Mesodermal cell (in vitro differentiated cells): ENCODE measurements at regions not wholly inside any gene's neighbourhood (a gene's known extent, or its start where the extent isn't known, plus 50 kb on each side); places are given as distances from the start of the nearest gene placed in this dataset.

Experiments used
- H3K27ac ChIP-seq: 2 replicates; pipeline ENCODE4 v1.7.0; 2013; ENCODE audit warnings: mild to moderate bottlenecking, low read depth, low read length, moderate library complexity; ENCODE audit not compliant: severe bottlenecking
- H3K36me3 ChIP-seq: 2 replicates; pipeline ENCODE4 v1.7.1; 2013; ENCODE audit warnings: mild to moderate bottlenecking, low read length, moderate library complexity; ENCODE audit not compliant: control insufficient read depth, insufficient read depth
- H3K4me1 ChIP-seq: one replicate; pipeline ENCODE4 v1.7.1; 2013; ENCODE audit warnings: mild to moderate bottlenecking, low read length; ENCODE audit not compliant: insufficient read depth, control insufficient read depth, poor library complexity, severe bottlenecking
- H3K4me3 ChIP-seq: 2 replicates; pipeline ENCODE4 v1.7.0; 2013; ENCODE audit warnings: low read length, control low read depth, mild to moderate bottlenecking; ENCODE audit not compliant: insufficient read depth, poor library complexity, severe bottlenecking; ENCODE audit errors: extremely low read depth
- H3K9me3 ChIP-seq: 2 replicates; pipeline ENCODE4 v1.7.1; 2013; ENCODE audit warnings: mild to moderate bottlenecking, low read length, moderate library complexity; ENCODE audit not compliant: control insufficient read depth
- WGBS, 2 experiments: methylation state at CpG; one replicate each; pipeline ENCODE4 v1.1.5; 2013; ENCODE audit warnings: missing lambda C conversion rate in 2 of 2; ENCODE audit not compliant: insufficient coverage in 2 of 2; 5-methylcytosine and 5-hydroxymethylcytosine counted together

DNA sequence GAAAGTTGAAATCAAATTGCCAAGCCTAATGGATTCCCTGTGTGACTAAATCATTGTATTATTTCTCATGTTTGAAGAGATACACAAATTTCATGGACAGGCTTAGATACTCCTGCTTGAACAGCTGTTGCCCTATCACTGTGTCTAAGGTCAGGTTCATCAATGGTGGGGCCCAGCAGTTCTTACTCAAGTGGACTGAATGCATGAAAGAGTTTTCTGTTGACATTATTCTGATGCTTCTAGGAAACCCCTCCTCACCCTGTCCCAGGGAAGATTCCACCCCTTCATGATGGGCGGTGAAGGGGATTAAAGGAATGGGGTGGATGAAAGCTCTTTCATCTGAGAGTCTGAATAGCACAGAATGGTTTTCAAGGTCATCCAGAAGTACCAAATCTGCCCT is 148.8 kb downstream of the INO80D start:
- Histone ChIP-seq H3K36me3 (no peaks in the 10 kb centered on the region), H3K9me3 (no peaks in the 10 kb centered on the region), H3K4me1 (peaks cover 7% of the 10 kb centered on the region), H3K4me3 (no peak overlapping the region), H3K27ac (no peak overlapping the region)
- no CpG with 5 or more reads among the region's 1 CpG for WGBS, 2 experiments

- Histone ChIP-seq H3K9me3 (no peaks in the 10 kb centered on the region), H3K4me3 (no peak overlapping the region), H3K4me1 (peaks cover 7% of the 10 kb centered on the region), H3K36me3 (no peaks in the 10 kb centered on the region), H3K27ac (no peak overlapping the region)
- 87 to 89% methylated on average over 6 to 7 of the region's 10 CpGs for WGBS, 2 experiments
Measured at GRCh38 chr2:205936446-205936845, 149.5 kb downstream of the INO80D start.

- no peak overlapping the region for H3K27ac ChIP-seq
- no CpG with 5 or more reads among the region's 1 CpG for WGBS, 2 experiments
Measured at GRCh38 chr2:205934443-205934842, 151.5 kb downstream of the INO80D start.

GRCh38 chr2:205932861-205933260 is 153.1 kb downstream of the INO80D start:
- H3K36me3 ChIP-seq: no peaks in the 10 kb centered on the region
- peaks cover 27% of the 10 kb centered on the region for H3K4me1 ChIP-seq
- H3K27ac ChIP-seq: no peak overlapping the region
- H3K9me3 ChIP-seq: no peaks in the 10 kb centered on the region
- no peak overlapping the region for H3K4me3 ChIP-seq
- 83 to 100% methylated on average over 1 of the region's 2 CpGs for WGBS, 2 experiments

More at GRCh38 chr2:205934443-205934842, 151.5 kb downstream of the INO80D start:
- Histone ChIP-seq H3K9me3 (no peaks in the 10 kb centered on the region), H3K4me1 (peaks cover 26% of the 10 kb centered on the region), H3K36me3 (no peaks in the 10 kb centered on the region), H3K4me3 (no peak overlapping the region)

GRCh38 chr2:205931388-205931787 is 154.6 kb downstream of the INO80D start:
- no peaks in the 10 kb centered on the region for H3K36me3 ChIP-seq
- WGBS, 2 experiments: 100% methylated on average over 1 to 2 of the region's 3 CpGs
- no peaks in the 10 kb centered on the region for H3K9me3 ChIP-seq
- no peak overlapping the region for H3K4me3 ChIP-seq
- no peak overlapping the region for H3K27ac ChIP-seq
- peaks cover 27% of the 10 kb centered on the region for H3K4me1 ChIP-seq

- 36 to 44% methylated on average over 1 to 4 of the region's 4 CpGs for WGBS, 2 experiments
- Histone ChIP-seq H3K4me3 (no peak overlapping the region), H3K27ac (peak overlapping the region; percentile 46), H3K4me1 (peaks cover 27% of the 10 kb centered on the region), H3K9me3 (no peaks in the 10 kb centered on the region), H3K36me3 (no peaks in the 10 kb centered on the region)
Measured at GRCh38 chr2:205930209-205930608, 155.8 kb downstream of the INO80D start.

DNA sequence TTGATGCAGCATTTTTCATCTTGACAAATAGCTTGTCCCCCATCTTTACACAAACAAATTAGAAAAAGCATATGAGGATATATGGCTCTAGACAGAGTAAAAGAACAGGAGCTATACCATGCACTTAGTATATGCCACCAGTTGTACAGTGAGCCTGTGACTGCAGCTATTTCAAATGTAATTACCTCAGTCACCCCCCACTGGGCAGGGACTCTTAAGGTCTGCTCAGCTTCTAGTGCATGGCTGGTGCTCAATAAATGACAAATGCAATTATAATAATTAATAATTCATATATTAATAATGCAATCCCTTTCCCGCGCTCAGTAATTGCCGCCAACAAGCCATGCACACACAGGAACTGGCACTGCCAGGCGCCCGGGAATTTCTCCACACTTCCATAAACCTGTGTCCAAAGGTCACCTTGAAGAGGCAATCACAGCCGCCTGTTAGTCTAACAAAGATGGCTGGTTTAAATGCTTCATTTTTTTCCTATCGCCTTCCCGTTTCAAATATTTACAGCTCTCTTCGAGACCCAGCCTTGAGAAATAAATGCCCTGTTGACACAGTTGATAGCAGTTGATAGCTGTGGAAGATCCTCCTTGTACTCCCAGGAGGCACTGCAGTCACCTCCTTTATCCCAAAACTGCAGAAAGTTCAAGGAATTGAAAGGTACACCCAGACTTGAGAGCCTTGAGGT is 156.6 kb downstream of the INO80D start:
- Histone ChIP-seq H3K4me3 (no peak overlapping the region), H3K36me3 (no peaks in the 10 kb centered on the region), H3K9me3 (no peaks in the 10 kb centered on the region), H3K27ac (no peak overlapping the region), H3K4me1 (peaks cover 27% of the 10 kb centered on the region)
- 93 to 95% methylated on average over 3 to 6 of the region's 9 CpGs for WGBS, 2 experiments

DNA sequence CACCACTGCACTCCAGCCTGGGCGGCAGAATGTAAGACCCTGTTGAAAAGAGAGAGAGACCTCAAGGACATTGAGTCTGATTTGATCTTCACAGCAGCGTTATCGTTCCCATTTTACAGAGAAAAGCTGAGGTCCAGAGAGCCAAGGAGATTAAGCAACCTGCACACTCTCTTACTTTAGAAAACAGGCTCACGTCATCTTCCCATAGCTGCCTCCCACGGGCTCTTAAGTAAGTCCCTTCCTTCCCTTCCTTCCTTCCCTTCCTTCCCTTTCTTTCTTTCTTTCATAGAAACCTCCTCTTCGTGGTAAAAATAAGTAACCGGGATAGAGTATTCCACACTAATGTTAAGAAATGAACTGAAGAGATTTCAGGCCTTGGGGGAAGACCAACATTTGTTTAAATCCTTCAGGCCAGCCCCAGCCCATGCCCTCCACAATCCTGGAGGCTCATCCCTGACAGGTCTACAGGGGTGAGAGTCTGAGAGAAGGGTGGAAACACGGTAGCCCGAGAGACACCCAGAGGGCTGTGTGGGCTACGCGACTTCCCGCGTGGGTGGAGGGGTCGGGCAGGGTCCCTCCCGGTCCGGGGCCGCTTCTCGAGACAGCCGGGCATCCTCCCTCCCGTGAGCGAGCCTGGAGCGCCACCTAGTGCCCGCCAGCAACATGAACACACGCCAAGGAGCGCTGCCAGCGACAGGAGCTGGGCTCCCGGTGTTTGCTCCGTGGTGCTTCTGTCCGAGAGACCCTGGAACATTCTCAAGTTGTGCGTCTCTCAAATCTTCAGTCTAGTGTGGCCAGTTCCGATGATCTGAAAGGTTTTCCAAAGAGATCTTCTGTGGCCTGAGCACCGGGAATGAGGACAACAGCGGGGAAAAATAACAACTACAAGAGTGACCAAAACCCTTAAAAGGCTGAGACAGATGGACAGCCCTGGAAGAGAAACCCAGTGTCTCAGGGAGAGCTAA is 160.3 kb downstream of the INO80D start:
- 16 to 18% methylated on average over 22 to 30 of the region's 33 CpGs for WGBS, 2 experiments
- no peaks in the 10 kb centered on the region for H3K36me3 ChIP-seq
- peaks cover 14% of the 10 kb centered on the region for H3K4me1 ChIP-seq
- no peaks in the 10 kb centered on the region for H3K9me3 ChIP-seq
- H3K27ac ChIP-seq: no peak overlapping the region
- H3K4me3 ChIP-seq: no peak overlapping the region

- H3K4me3 ChIP-seq: no peak overlapping the region
- H3K27ac ChIP-seq: no peak overlapping the region
- no peaks in the 10 kb centered on the region for H3K36me3 ChIP-seq
- H3K4me1 ChIP-seq: peaks cover 4% of the 10 kb centered on the region
- WGBS, 2 experiments: 92 to 95% methylated on average over 8 of the region's 9 CpGs
- no peaks in the 10 kb centered on the region for H3K9me3 ChIP-seq
Measured at GRCh38 chr2:205924676-205925075, 161.3 kb downstream of the INO80D start.

- Histone ChIP-seq H3K4me3 (no peak overlapping the region), H3K27ac (no peak overlapping the region), H3K4me1 (no peaks in the 10 kb centered on the region), H3K36me3 (no peaks in the 10 kb centered on the region), H3K9me3 (no peaks in the 10 kb centered on the region)
- 100% methylated on average over 1 of the region's 1 CpG for WGBS, 2 experiments
Measured at GRCh38 chr2:205915130-205915524, 170.8 kb downstream of the INO80D start.
